GM12878 (cell line): ENCODE measurements at regions not wholly inside any gene's neighbourhood (a gene's known extent, or its start where the extent isn't known, plus 50 kb on each side); places are given as distances from the start of the nearest gene placed in this dataset.

Experiments
- ATAC-seq: fragments of 200-7000 bp; cut with Tn5 transposase; 3 replicates; pipeline ENCODE4 v1.9.1; 2020; ENCODE audit warnings: mild to moderate bottlenecking, moderate library complexity
- BruUV-seq: library from RNA; stranded (reverse); fragments of 400-500 nt; replicated peaks from 2 replicates; lab custom pipeline; 2021; lab: Mats Ljungman, UMichigan
- CTCF ChIA-PET: fragments of 300-600 bp; sonication (Branson Sonifier 250); formaldehyde crosslinking; extraction: SDS; loops from one replicate; lab custom pipeline; 2021; ENCODE audit warnings: inconsistent platforms; lab: Yijun Ruan, JAX
- POLR2A ChIA-PET: fragments of 350-600 bp; formaldehyde crosslinking; extraction: SDS; loops from one replicate; lab custom pipeline; 2021; ENCODE audit warnings: inconsistent platforms; lab: Charles Lee
- RAD21 ChIA-PET: fragments of 300-600 bp; sonication (Branson Sonifier 250); formaldehyde crosslinking; loops from one replicate; lab custom pipeline; 2023; ENCODE audit warnings: antibody characterized with exemption; ENCODE audit not compliant: unreplicated experiment; lab: Charles Lee
- SMC1A ChIA-PET: fragments of 300-600 bp; sonication (Branson Sonifier 250); formaldehyde crosslinking; loops from one replicate; lab custom pipeline; 2023; ENCODE audit not compliant: unreplicated experiment, uncharacterized antibody; lab: Charles Lee
- DNase-seq: peaks from one replicate; pipeline ENCODE4 v3.0.0-alpha.2; 2011; ENCODE audit warnings: low read depth, low spot score
- FAIRE-seq: peaks from 3 replicates; lab custom pipeline; 2011; peaks lifted over from hg19 to GRCh38; lab: Jason Lieb, UNC
- H2AFZ ChIP-seq: 2 replicates; pipeline ENCODE4 v1.6.0; 2011; ENCODE audit warnings: low read depth, low read length, control low read depth; ENCODE audit not compliant: control insufficient read depth
- H3K27ac ChIP-seq: 2 replicates; pipeline ENCODE4 v1.5.1; 2011; ENCODE audit warnings: control low read depth; ENCODE audit not compliant: control insufficient read depth, insufficient read depth
- H3K27me3 ChIP-seq, 2 experiments: replicated peaks in 1 of 2; 2 replicates each; pipeline versions ENCODE4 v1.6.0 to v1.6.1; 2011; ENCODE audit warnings: low read length in 1 of 2; ENCODE audit not compliant: control insufficient read depth in 2 of 2, insufficient read depth in 2 of 2
- H3K36me3 ChIP-seq, 2 experiments: 2 replicates each; pipeline ENCODE4 v1.5.1; 2011; ENCODE audit warnings: low read length in 1 of 2; ENCODE audit not compliant: control insufficient read depth in 2 of 2, insufficient read depth in 2 of 2
- H3K4me1 ChIP-seq: 2 replicates; pipeline ENCODE4 v1.6.1; 2011; ENCODE audit warnings: mild to moderate bottlenecking, low read length, moderate library complexity, mixed read lengths; ENCODE audit not compliant: control insufficient read depth, insufficient read depth
- H3K4me2 ChIP-seq: 2 replicates; pipeline ENCODE4 v1.6.0; 2011; ENCODE audit warnings: control low read depth; ENCODE audit not compliant: control insufficient read depth, insufficient read depth
- H3K4me3 ChIP-seq: fragments of 200-600 bp; sonication (generic); 2 replicates; pipeline ENCODE4 v1.5.1; 2016
- H3K79me2 ChIP-seq: 2 replicates; pipeline ENCODE4 v1.6.0; 2011; ENCODE audit warnings: low read length; ENCODE audit not compliant: control insufficient read depth, insufficient read depth
- H3K9ac ChIP-seq: 2 replicates; pipeline ENCODE4 v1.8.0; 2011; ENCODE audit warnings: low read length, control low read depth, mixed read lengths; ENCODE audit not compliant: control insufficient read depth, insufficient read depth
- H3K9me3 ChIP-seq: replicated peaks from 3 replicates; pipeline ENCODE4 v1.5.1; 2011; ENCODE audit warnings: mild to moderate bottlenecking, low read length; ENCODE audit not compliant: control insufficient read depth, insufficient read depth
- H4K20me1 ChIP-seq: 2 replicates; pipeline ENCODE4 v1.6.0; 2011; ENCODE audit not compliant: control insufficient read depth, insufficient read depth
- ATF7 ChIP-seq: fragments of 450-650 bp; IDR thresholded peaks from 2 replicates; pipeline ENCODE4 v1.6.1; 2016; ENCODE audit warnings: low read depth, mild to moderate bottlenecking
- CREB1 ChIP-seq: IDR thresholded peaks from 2 replicates; pipeline ENCODE4 v1.6.1; 2012; ENCODE audit warnings: low read depth, mild to moderate bottlenecking, inconsistent platforms
- FOXM1 ChIP-seq: IDR thresholded peaks from 2 replicates; pipeline ENCODE4 v1.6.1; 2012; ENCODE audit warnings: low read depth, mild to moderate bottlenecking, inconsistent platforms, low read length, moderate library complexity
- KLF5 ChIP-seq: fragments of 450-650 bp; IDR thresholded peaks from 2 replicates; pipeline ENCODE4 v1.6.1; 2014; ENCODE audit warnings: mild to moderate bottlenecking; ENCODE audit not compliant: partially characterized antibody
- MLLT1 ChIP-seq: fragments of 450-650 bp; IDR thresholded peaks from 2 replicates; pipeline ENCODE4 v1.6.1; 2016; ENCODE audit warnings: mild to moderate bottlenecking
- PML ChIP-seq: IDR thresholded peaks from 2 replicates; pipeline ENCODE4 v1.6.1; 2012; ENCODE audit warnings: low read length, inconsistent platforms
- RAD51 ChIP-seq: fragments of 450-650 bp; IDR thresholded peaks from 2 replicates; pipeline ENCODE4 v1.6.1; 2016; ENCODE audit warnings: moderate library complexity, mild to moderate bottlenecking, inconsistent platforms
- SMAD1 ChIP-seq: fragments of 450-650 bp; IDR thresholded peaks from 2 replicates; pipeline ENCODE4 v1.6.1; 2018; ENCODE audit warnings: mild to moderate bottlenecking, low read depth; ENCODE audit not compliant: partially characterized antibody
- ZNF207 ChIP-seq: fragments of 450-650 bp; IDR thresholded peaks from 2 replicates; pipeline ENCODE4 v1.6.1; 2014; ENCODE audit warnings: antibody characterized with exemption, mild to moderate bottlenecking, borderline replicate concordance
- ZNF24 ChIP-seq: fragments of 450-650 bp; IDR thresholded peaks from 2 replicates; pipeline ENCODE4 v1.6.1; 2017; ENCODE audit warnings: antibody characterized with exemption, mild to moderate bottlenecking
- ZNF622 ChIP-seq: fragments of 450-650 bp; IDR thresholded peaks from 2 replicates; pipeline ENCODE4 v1.6.1; 2017; ENCODE audit warnings: mild to moderate bottlenecking, inconsistent platforms
- WGBS: methylation state at CpG from one replicate; pipeline ENCODE4 v1.1.6; 2016; ENCODE audit warnings: low lambda C conversion rate; ENCODE audit not compliant: insufficient replicate concordance, insufficient coverage; ENCODE audit errors: missing lambda C conversion rate; 5-methylcytosine and 5-hydroxymethylcytosine counted together
- in situ Hi-C: fragments of 300-500 bp; cut with MboI; formaldehyde crosslinking; loops from 9 replicates; pipeline ENCODE4 v1.14.3; 2018; ENCODE audit warnings: mixed read lengths
- intact Hi-C: fragments of 100-400 bp; cut with micrococcal nuclease; formaldehyde crosslinking; loops from one replicate; pipeline ENCODE4 v1.14.2; 2022; ENCODE audit not compliant: unreplicated experiment
- TF ChIP-seq, protein P1 (sequence below): IDR thresholded peaks from 2 replicates; pipeline ENCODE4 v1.6.1; 2011; ENCODE audit warnings: low read depth, mild to moderate bottlenecking, low read length, moderate library complexity, borderline replicate concordance; ENCODE audit errors: extremely low read depth
- TF ChIP-seq, protein P2 (sequence below): fragments of 450-650 bp; IDR thresholded peaks from 2 replicates; pipeline ENCODE4 v1.6.1; 2017; ENCODE audit warnings: low read depth, mild to moderate bottlenecking, moderate library complexity
- TF ChIP-seq, protein P3 (sequence below): IDR thresholded peaks from 2 replicates; pipeline ENCODE4 v1.6.1; 2011; ENCODE audit warnings: borderline replicate concordance, low read depth, mild to moderate bottlenecking, moderate library complexity, mixed read lengths, low read length; ENCODE audit not compliant: insufficient read depth; ENCODE audit errors: extremely low read length

DNA sequence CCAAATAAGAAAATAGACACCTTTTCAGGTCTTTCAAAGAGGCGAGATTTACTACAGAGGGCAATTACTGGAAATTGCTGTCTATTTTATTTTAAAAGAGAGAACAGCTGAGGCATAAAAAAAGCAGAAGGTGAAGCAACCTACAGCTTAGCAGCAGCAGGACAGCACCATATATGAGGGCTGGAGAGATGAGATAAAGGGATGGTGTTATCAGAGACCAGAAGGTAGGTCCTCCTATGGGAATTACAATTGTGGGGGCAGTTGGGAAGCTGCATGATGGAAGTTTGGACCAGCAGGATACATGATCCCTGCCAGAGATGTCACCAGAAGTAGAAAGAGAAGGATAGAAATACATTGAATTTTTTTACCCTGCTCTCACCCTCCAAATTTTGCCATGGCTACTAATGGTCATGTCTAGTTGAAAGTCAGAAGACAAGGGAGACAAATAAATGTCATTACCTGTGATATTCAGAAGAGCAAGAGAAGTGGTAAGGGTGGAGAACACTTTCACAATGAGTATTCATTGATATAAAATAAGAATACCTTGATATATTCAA is 77.2 kb upstream of the CALCR start (continued):
- no peak for TF ChIP-seq RAD51
- TF ChIP-seq KLF5: no peak
- TF ChIP-seq CREB1: no peak
- no peak for TF ChIP-seq ATF7
- TF ChIP-seq, protein P1, sequence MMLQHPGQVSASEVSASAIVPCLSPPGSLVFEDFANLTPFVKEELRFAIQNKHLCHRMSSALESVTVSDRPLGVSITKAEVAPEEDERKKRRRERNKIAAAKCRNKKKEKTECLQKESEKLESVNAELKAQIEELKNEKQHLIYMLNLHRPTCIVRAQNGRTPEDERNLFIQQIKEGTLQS: no peak
- no peak for TF ChIP-seq ZNF24

- DNase-seq: no peak
- no peaks in the 10 kb centered on the region for H4K20me1 ChIP-seq
- no peak overlapping the region for H3K27ac ChIP-seq
- ChIA-PET RAD21 (no interaction called here), CTCF (no interaction called here), POLR2A (no interaction called here), SMC1A (no interaction called here)
- no peak overlapping the region for H3K4me3 ChIP-seq
- H3K4me2 ChIP-seq: no peak overlapping the region
- H3K79me2 ChIP-seq: no peaks in the 10 kb centered on the region
- in situ Hi-C loops: no loop called here
- WGBS: 44% methylated on average over 1 of the region's 1 CpG
- no peaks in the 10 kb centered on the region for H3K27me3 ChIP-seq
- no peaks in the 10 kb centered on the region for H3K4me1 ChIP-seq
- H3K36me3 ChIP-seq: no peaks in the 10 kb centered on the region
- intact Hi-C loops: no loop called here
- ATAC-seq: no peak
- H2AFZ ChIP-seq: no peak overlapping the region
- no peak for FAIRE-seq
- H3K9ac ChIP-seq: no peak overlapping the region
- no peaks in the 10 kb centered on the region for H3K9me3 ChIP-seq
- no TSS peak for BruUV-seq
- TF ChIP-seq ZNF622: no peak
- no peak for TF ChIP-seq MLLT1
- no peak for TF ChIP-seq ZNF207
- TF ChIP-seq, protein P2, sequence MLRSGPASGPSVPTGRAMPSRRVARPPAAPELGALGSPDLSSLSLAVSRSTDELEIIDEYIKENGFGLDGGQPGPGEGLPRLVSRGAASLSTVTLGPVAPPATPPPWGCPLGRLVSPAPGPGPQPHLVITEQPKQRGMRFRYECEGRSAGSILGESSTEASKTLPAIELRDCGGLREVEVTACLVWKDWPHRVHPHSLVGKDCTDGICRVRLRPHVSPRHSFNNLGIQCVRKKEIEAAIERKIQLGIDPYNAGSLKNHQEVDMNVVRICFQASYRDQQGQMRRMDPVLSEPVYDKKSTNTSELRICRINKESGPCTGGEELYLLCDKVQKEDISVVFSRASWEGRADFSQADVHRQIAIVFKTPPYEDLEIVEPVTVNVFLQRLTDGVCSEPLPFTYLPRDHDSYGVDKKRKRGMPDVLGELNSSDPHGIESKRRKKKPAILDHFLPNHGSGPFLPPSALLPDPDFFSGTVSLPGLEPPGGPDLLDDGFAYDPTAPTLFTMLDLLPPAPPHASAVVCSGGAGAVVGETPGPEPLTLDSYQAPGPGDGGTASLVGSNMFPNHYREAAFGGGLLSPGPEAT: no peak
- TF ChIP-seq FOXM1: no peak
- TF ChIP-seq SMAD1: no peak
- TF ChIP-seq, protein P3, sequence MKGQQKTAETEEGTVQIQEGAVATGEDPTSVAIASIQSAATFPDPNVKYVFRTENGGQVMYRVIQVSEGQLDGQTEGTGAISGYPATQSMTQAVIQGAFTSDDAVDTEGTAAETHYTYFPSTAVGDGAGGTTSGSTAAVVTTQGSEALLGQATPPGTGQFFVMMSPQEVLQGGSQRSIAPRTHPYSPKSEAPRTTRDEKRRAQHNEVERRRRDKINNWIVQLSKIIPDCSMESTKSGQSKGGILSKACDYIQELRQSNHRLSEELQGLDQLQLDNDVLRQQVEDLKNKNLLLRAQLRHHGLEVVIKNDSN: no peak
- no peak for TF ChIP-seq PML
These were observed 72.0 kb upstream of the CALCR start for GRCh38 chr7:93646538-93646937.
